ENCODE measurements at regions not wholly inside any gene's neighbourhood (a gene's known extent, or its start where the extent isn't known, plus 50 kb on each side); places are given as distances from the start of the nearest gene placed in this dataset.

DNA sequence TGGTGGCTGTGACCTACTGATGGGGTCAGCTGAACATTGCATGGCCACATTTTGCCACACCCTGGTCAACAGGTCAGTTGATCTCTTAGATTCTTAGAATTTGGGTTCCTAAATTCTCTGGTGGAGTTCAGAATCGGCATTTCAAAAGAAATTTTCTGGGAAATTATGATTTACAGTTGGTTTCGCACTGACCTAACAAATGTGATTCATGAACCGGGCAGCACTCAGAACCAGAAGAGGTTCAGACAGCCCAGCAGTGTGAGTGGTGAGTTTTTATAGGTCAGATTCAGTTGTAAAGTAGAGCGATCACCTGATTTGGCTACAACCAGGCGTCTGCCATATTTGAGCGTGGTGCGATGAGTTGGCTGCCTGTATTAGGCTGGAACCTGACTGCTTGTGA lies 163.7 kb upstream of the GAS1 start:
- no peak for DNase-seq
- H3K4me3 ChIP-seq = no peak overlapping the region
- H3K27ac ChIP-seq = no peak overlapping the region
- no peaks in the 10 kb centered on the region for H3K27me3 ChIP-seq
- no peaks in the 10 kb centered on the region for H3K36me3 ChIP-seq
- H3K9me3 ChIP-seq = peaks cover 0 to 9% (median 3%) of the 10 kb centered on the region in 3 donors
- intact Hi-C loops (cut with DNase I) = no loop called here
- peaks cover 0 to 8% (median 0%) of the 10 kb centered on the region in 3 donors for H3K4me1 ChIP-seq
- WGBS, 2 donors = 92 to 97% methylated on average over 7 of the region's 7 CpGs
- no peak for TF ChIP-seq POLR2A (IDR thresholded peaks at IDR 0.05)
- TF ChIP-seq, protein P1, sequence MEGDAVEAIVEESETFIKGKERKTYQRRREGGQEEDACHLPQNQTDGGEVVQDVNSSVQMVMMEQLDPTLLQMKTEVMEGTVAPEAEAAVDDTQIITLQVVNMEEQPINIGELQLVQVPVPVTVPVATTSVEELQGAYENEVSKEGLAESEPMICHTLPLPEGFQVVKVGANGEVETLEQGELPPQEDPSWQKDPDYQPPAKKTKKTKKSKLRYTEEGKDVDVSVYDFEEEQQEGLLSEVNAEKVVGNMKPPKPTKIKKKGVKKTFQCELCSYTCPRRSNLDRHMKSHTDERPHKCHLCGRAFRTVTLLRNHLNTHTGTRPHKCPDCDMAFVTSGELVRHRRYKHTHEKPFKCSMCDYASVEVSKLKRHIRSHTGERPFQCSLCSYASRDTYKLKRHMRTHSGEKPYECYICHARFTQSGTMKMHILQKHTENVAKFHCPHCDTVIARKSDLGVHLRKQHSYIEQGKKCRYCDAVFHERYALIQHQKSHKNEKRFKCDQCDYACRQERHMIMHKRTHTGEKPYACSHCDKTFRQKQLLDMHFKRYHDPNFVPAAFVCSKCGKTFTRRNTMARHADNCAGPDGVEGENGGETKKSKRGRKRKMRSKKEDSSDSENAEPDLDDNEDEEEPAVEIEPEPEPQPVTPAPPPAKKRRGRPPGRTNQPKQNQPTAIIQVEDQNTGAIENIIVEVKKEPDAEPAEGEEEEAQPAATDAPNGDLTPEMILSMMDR (IDR thresholded peaks at IDR 0.05) = no peak

- H3K9me3 ChIP-seq = peaks cover 0 to 9% (median 3%) of the 10 kb centered on the region in 3 donors
- no peaks in the 10 kb centered on the region for H3K36me3 ChIP-seq
- no peaks in the 10 kb centered on the region for H3K27me3 ChIP-seq
- no peak overlapping the region for H3K27ac ChIP-seq
- no peak for TF ChIP-seq POLR2A (IDR thresholded peaks at IDR 0.05)
- TF ChIP-seq, protein P1 (IDR thresholded peaks at IDR 0.05) = no peak
- WGBS, 2 donors = 78 to 88% methylated on average over 4 to 5 of the region's 5 CpGs
- DNase-seq = no peak
- H3K4me3 ChIP-seq = no peak overlapping the region
- peaks cover 0 to 11% (median 0%) of the 10 kb centered on the region in 3 donors for H3K4me1 ChIP-seq
- intact Hi-C loops (cut with DNase I) = no loop called here
Measured at GRCh38 chr9:87112656-87113055, 165.3 kb upstream of the GAS1 start.

DNA sequence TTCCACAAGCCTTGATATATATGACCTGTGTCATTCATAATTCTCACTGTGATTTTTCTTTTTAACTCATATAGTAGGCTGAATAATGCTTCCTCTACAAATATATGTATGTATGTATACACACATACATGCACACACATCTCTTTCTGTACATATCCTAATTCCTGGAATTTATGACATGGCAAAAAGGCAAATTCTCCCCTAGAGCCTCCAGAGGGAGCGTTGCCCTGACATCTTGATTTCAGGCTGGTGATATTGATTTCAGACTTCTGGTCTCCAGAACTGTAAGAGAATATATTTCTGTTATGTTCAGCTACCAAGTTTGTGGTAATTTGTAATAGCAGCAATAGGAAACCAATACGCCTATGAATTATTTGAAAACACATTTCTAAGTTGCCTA lies 166.6 kb upstream of the GAS1 start:
- peaks cover 0 to 9% (median 3%) of the 10 kb centered on the region in 3 donors for H3K9me3 ChIP-seq
- no peak for TF ChIP-seq POLR2A (IDR thresholded peaks at IDR 0.05)
- TF ChIP-seq, protein P1 (IDR thresholded peaks at IDR 0.05) = no peak
- H3K36me3 ChIP-seq = no peaks in the 10 kb centered on the region
- no peak overlapping the region for H3K4me3 ChIP-seq
- DNase-seq = no peak
- H3K4me1 ChIP-seq = peaks cover 0 to 13% (median 0%) of the 10 kb centered on the region in 3 donors
- 81 to 84% methylated on average over 2 of the region's 2 CpGs for WGBS, 2 donors
- intact Hi-C loops (cut with DNase I) = no loop called here
- no peaks in the 10 kb centered on the region for H3K27me3 ChIP-seq
- no peak overlapping the region for H3K27ac ChIP-seq

- intact Hi-C loops (cut with DNase I) = no loop called here
- H3K27me3 ChIP-seq = no peaks in the 10 kb centered on the region
- H3K4me3 ChIP-seq = no peak overlapping the region
- no peak for DNase-seq
- TF ChIP-seq POLR2A (IDR thresholded peaks at IDR 0.05) = no peak
- TF ChIP-seq, protein P1 (IDR thresholded peaks at IDR 0.05) = no peak
- peaks cover 0 to 27% (median 10%) of the 10 kb centered on the region in 3 donors for H3K4me1 ChIP-seq
- peaks cover 0 to 8% (median 3%) of the 10 kb centered on the region in 3 donors for H3K9me3 ChIP-seq
- WGBS, 2 donors = 41 to 58% methylated on average over 1 of the region's 1 CpG
- H3K27ac ChIP-seq = peak overlapping the region in 1 of 4 donors; percentile 18
- H3K36me3 ChIP-seq = no peaks in the 10 kb centered on the region
Measured at GRCh38 chr9:87115785-87116184, 168.5 kb upstream of the GAS1 start.

- no peak for DNase-seq
- Histone ChIP-seq H3K27me3 (no peaks in the 10 kb centered on the region), H3K4me3 (no peak overlapping the region), H3K9me3 (peaks cover 0 to under 1% (median 0%) of the 10 kb centered on the region in 3 donors), H3K4me1 (peaks cover 0 to 27% (median 10%) of the 10 kb centered on the region in 3 donors), H3K27ac (peak overlapping the region in 1 of 4 donors; percentile 10), H3K36me3 (no peaks in the 10 kb centered on the region)
- intact Hi-C loops (cut with DNase I) = no loop called here
- WGBS, 2 donors = 66 to 72% methylated on average over 3 of the region's 3 CpGs
- TF ChIP-seq, protein P1 (IDR thresholded peaks at IDR 0.05) = no peak
- TF ChIP-seq POLR2A (IDR thresholded peaks at IDR 0.05) = no peak
Measured at GRCh38 chr9:87116492-87116891, 169.2 kb upstream of the GAS1 start.
